Non-pigmented ciliary epithelial cell (primary cell): ENCODE measurements at regions not wholly inside any gene's neighbourhood (a gene's known extent, or its start where the extent isn't known, plus 50 kb on each side); places are given as distances from the start of the nearest gene placed in this dataset.

Experiments
- DNase-seq: peaks from one replicate; pipeline ENCODE4 v3.0.0-alpha.2; 2010; ENCODE audit warnings: low read depth

DNA sequence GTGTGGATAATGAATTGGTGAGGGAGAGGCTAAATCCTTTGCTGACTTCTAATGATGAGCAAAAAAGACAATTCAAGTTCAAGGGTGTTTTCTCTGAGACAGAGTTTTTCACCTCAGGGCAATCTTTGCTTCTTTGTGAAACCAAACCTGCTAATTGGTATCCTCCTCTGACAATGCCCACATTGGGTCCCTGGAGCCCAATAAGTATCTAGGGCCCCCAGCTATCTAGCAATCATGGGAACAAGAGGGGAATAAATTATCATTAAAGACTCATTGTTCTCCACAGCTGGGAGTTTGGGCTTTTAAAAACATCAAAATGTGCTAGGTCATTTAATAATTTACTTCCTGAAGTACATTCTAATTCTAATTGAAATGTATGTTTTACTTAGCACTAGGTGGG is 227.3 kb downstream of the TMEM167A start:
- no peak for DNase-seq

- no peak for DNase-seq
These were observed 229.6 kb downstream of the TMEM167A start for GRCh38 chr5:82847562-82847961.

DNA sequence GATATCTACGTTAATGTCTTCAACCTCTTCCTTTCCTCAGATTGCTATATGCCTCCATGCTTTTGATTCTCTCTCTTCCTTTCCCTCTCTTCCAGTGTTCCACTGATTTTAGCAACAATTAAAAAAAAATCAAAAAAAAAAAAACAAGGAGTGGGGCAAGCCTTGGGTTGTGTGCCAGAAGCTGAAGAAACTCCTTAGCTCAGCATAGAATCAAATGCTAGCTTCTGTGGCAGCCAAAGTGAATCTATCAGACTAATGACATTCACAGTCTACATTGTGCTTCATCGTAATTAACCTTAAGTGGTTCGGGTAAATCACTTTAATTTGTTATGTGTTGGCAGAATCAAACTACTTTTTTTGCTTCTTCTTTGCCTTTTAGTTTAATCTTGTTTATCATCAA is 237.3 kb downstream of the TMEM167A start:
- no peak for DNase-seq

- no peak for DNase-seq
These were observed 241.7 kb downstream of the TMEM167A start for GRCh38 chr5:82835488-82835887.

GRCh38 chr5:82834151-82834550 is 243.0 kb downstream of the TMEM167A start:
- no peak for DNase-seq

GRCh38 chr5:82833277-82833676 is 243.9 kb downstream of the TMEM167A start:
- DNase-seq: no peak

DNA sequence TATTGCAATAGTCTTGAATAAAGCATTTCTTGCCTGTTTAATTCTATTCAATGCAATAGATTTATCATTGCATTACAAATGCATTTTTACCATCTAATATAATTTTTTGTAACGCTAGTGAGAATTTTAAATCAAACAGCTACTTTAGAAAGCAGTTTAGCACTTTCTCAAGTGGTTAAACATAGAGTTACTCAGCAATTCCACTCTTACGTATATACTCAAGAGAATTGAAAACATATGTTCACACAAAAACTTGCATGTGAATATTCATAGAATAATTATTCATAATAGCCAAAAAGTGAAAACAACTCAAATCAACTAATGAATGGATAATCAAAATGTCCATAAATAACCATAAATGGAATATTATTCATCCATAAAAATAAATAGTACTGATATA is 244.7 kb downstream of the TMEM167A start:
- no peak for DNase-seq

DNA sequence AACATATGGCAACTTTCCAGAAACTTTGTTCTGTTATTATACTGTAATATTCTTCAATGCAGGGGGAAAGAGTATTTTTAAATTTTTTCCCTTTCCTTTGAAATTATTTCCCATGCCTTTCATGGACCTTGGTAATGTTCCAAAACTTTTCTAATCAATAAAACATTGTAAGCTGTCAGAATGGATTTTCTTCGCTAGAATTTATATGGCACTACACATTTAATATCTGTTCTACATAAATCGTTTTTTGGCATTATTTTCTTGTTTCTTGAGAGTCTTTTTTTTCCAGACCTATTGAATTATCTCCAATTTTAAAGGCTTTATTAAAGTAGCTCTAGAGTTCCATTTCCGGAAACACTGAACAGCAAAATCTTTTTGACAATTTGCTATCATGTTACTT is 249.0 kb downstream of the TMEM167A start:
- no peak for DNase-seq

- DNase-seq: no peak
These were observed 249.5 kb downstream of the TMEM167A start for GRCh38 chr5:82827651-82828050.

DNA sequence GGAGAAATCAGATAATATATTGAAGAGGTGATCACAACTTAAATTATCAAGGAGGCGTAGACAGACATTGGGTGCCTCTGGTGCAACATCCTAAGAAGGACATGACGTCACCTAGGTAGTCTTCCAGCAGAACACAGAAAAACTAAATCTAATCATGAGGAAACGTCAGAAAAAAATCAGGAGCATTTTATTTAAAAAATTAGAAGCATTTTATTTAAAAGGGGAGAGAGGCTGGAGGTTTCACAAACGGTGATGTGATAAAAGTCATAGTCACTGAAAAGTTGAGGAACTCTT is 254.6 kb downstream of the TMEM167A start:
- no peak for DNase-seq

DNA sequence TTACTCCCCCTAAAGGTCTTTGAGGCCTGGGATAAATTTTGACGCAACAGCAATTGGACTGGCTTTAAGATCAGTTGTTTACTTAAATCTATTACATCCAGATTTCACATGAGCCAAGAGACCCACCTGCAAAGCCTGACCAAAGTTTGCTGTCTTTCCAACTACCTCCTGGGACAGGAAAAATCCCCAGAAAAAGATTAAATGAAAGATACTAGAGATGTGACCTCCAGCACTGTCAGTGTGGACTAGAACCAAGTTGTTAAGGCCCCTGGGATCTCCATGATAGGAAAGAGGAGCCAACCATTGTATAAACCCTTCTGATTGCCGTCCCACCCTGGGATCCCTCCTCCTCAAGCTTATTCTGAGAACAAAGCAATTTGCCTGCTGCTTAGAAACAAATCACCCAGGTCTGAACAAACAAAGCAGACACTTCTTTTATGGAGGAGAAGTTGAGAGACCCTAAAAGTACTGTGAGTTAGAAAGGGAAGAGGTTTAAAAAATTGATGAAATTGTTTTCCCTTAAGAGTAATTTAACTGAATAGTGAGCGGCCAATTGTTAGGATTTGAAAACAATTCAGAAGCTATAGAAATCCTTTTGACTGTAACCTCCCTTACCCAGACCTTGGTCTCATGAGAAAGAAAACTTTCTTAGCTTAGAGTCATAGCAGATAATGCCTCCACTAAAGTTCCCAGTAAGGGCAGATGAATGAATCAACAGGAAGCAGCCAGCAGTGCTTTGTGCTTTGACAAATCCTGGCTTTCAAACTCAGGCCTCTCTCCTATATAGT is 255.2 kb downstream of the TMEM167A start:
- peak; percentile 30 for DNase-seq

DNA sequence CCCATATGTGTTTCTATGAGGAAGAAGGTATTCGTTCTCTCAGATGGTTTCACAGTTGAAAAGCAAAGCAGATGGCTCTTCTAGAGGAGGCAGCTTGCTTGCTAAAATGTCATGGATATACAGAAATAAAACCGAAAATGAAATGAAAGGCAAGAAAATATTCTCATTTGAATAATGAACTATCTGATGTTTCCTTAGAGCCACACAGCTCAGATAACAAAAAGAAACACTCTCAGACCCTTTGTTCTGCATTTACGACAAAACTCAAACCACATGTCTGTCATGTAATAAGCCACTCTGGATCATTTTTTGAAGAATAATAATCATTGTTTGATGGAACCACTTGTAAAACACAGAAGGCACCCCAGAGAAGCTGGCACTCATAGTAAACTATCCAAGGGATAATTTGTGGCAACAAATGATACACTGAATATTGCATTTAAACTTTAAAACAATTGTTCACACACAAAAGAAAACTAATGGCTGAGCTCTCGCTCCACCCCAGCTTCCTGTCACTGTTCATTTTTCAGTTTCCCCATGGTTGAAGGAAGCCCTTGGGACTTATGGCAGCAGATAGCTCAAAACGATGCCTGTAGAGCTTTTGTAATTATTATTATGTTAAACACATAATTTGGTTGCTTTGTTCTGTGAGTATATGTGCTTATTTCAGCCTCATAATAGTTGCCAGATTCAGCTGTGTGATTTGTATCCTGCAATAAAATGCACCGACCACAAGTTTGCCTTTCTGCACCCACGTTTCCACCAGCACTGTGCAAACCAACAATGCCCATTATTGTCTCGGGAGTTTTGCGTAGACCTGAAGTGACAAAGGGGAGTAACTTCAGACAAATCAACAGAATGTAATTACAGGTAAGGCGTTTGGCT is 256.0 kb downstream of the TMEM167A start:
- DNase-seq: no peak

- no peak for DNase-seq
These were observed 257.0 kb downstream of the TMEM167A start for GRCh38 chr5:82820188-82820587.

GRCh38 chr5:82817897-82818676 is 259.1 kb downstream of the TMEM167A start:
- DNase-seq: no peak

- DNase-seq: no peak
These were observed 260.3 kb downstream of the TMEM167A start for GRCh38 chr5:82816926-82817325.

DNA sequence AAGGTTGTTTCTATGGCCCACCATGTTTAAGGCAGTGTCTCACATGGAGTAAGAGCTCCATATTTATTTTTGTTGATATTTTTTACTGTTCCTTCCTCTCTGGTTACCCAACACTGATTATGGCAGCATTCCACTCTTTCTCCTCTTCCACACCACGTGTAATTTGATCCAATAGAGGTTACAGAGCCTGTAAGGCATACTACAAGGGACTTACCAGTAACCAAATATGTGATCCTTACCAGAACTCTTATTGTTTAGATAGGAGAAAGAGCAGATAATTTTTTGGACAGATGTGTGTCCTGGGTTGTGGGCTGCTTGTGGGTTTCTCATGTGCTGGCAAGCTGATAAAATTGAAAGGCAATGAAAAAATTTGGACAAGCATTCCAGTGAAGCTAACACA is 261.3 kb downstream of the TMEM167A start:
- DNase-seq: peak; percentile 17

- DNase-seq: no peak
These were observed 263.3 kb downstream of the TMEM167A start for GRCh38 chr5:82813861-82814260.

DNA sequence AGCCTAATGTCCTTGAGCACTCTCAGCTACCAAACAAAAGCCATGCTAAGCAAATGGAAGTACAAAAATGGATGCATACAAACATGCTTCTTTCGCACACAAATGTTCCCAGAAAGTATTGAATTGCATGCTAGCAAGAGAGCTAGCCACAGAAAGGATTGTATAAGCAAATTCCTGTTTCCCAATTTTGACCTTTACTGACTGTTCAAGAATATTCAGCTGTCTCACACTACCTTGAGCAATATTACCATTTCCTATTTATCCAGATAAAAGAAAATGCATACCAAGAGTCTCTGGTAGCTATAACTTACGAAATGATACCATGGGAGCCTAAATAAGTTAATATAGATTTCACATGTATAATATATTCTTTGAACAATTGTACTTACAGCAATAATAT is 264.6 kb downstream of the TMEM167A start:
- peak; percentile 13 for DNase-seq

GRCh38 chr5:82811490-82811889 is 265.7 kb downstream of the TMEM167A start:
- no peak for DNase-seq

GRCh38 chr5:82809420-82810143 is 267.6 kb downstream of the TMEM167A start:
- DNase-seq: no peak

GRCh38 chr5:82808960-82809359 is 268.2 kb downstream of the TMEM167A start:
- DNase-seq: no peak

DNA sequence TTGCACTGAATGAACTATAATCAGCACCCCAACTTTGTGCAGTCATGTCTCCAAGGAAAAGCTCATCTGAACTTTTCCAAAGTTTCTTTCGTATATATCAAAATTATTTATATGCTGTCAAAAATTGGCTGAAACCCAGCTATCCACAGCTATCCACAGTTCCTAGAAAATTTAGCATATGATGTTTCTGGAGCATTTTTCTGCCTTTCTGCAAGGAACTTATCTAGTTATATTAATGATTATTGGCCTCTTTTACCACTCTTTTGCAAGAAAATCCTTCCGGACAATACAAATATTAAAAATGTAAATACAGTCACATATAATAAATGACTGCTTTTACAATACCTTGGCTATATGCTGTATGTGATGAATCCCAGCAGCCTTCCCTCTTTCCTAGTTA is 270.2 kb downstream of the TMEM167A start:
- DNase-seq: no peak
